WTC11 (cell line): ENCODE measurements at regions not wholly inside any gene's neighbourhood (a gene's known extent, or its start where the extent isn't known, plus 50 kb on each side); places are given as distances from the start of the nearest gene placed in this dataset.

ENCODE experiments used
- JAZF1 ChIP-seq: fragments of 250-450 bp; sonication (Bioruptor Pico); IDR thresholded peaks from 2 replicates; pipeline ENCODE4 v1.9.0; 2021; ENCODE audit warnings: moderate library complexity, mild to moderate bottlenecking, inconsistent platforms
- JUN ChIP-seq: sonication (generic); formaldehyde crosslinking; IDR thresholded peaks from 2 replicates; pipeline ENCODE4 v1.8.0; 2023; ENCODE audit warnings: mild to moderate bottlenecking, missing genetic modification reagents
- NR2C2 ChIP-seq: sonication (generic); formaldehyde crosslinking; IDR thresholded peaks from 2 replicates; pipeline ENCODE4 v1.8.0; 2022; ENCODE audit warnings: mild to moderate bottlenecking, missing genetic modification reagents
- SMAD4 ChIP-seq: sonication (generic); formaldehyde crosslinking; IDR thresholded peaks from 2 replicates; pipeline ENCODE4 v1.8.0; 2022; ENCODE audit warnings: mild to moderate bottlenecking, missing genetic modification reagents
- ZBTB21 ChIP-seq: sonication (generic); formaldehyde crosslinking; IDR thresholded peaks from 2 replicates; pipeline ENCODE4 v1.8.1; 2023; ENCODE audit warnings: mild to moderate bottlenecking, missing genetic modification reagents, borderline replicate concordance
- ZNF396 ChIP-seq: fragments of 250-450 bp; sonication (Bioruptor Pico); IDR thresholded peaks from 2 replicates; pipeline ENCODE4 v1.8.0; 2021; ENCODE audit warnings: mild to moderate bottlenecking, moderate library complexity, borderline replicate concordance
- TF ChIP-seq, protein P1 (sequence below): fragments of 200-600 bp; IDR thresholded peaks from 2 replicates; pipeline ENCODE4 v1.8.0; 2022; ENCODE audit warnings: antibody characterized with exemption
- TF ChIP-seq, protein P2 (sequence below): sonication (generic); formaldehyde crosslinking; IDR thresholded peaks from 2 replicates; pipeline ENCODE4 v1.8.1; 2022; ENCODE audit warnings: low read depth, missing genetic modification reagents, borderline replicate concordance
- TF ChIP-seq, protein P3 (sequence below): sonication (generic); formaldehyde crosslinking; IDR thresholded peaks from 2 replicates; pipeline ENCODE4 v1.8.1; 2023; ENCODE audit warnings: mild to moderate bottlenecking, moderate library complexity, missing genetic modification reagents
- TF ChIP-seq, protein P4 (sequence below): sonication (generic); formaldehyde crosslinking; IDR thresholded peaks from 2 replicates; pipeline ENCODE4 v1.8.1; 2023; ENCODE audit warnings: mild to moderate bottlenecking, missing genetic modification reagents, moderate library complexity
- TF ChIP-seq, protein P5 (sequence below): sonication (generic); formaldehyde crosslinking; conservative IDR thresholded peaks from 2 replicates; pipeline ENCODE4 v1.8.1; 2023; ENCODE audit warnings: mild to moderate bottlenecking, low read depth, missing genetic modification reagents, moderate library complexity

DNA sequence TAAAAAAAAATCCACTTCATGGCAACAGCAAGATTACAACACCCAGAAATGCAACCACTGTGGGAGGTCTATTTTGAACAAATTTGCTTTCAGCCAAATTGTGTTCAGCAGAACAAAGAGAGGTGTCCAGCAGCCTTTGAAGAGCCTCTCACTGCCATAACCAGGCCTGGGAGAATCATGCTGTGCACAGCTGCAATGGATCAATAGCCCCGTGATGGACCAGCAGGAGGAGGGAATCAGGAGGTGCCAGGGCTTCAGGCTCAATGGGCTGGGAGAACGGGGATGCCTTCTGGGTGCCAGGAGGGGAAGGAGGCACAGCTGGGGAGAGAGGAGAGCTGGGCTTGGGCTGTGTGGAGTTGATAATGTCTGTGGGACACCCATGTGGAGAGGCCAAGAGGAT is 366.2 kb upstream of the EEF2KMT start:
- TF ChIP-seq, protein P1, sequence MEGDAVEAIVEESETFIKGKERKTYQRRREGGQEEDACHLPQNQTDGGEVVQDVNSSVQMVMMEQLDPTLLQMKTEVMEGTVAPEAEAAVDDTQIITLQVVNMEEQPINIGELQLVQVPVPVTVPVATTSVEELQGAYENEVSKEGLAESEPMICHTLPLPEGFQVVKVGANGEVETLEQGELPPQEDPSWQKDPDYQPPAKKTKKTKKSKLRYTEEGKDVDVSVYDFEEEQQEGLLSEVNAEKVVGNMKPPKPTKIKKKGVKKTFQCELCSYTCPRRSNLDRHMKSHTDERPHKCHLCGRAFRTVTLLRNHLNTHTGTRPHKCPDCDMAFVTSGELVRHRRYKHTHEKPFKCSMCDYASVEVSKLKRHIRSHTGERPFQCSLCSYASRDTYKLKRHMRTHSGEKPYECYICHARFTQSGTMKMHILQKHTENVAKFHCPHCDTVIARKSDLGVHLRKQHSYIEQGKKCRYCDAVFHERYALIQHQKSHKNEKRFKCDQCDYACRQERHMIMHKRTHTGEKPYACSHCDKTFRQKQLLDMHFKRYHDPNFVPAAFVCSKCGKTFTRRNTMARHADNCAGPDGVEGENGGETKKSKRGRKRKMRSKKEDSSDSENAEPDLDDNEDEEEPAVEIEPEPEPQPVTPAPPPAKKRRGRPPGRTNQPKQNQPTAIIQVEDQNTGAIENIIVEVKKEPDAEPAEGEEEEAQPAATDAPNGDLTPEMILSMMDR: no peak
- TF ChIP-seq, protein P2, sequence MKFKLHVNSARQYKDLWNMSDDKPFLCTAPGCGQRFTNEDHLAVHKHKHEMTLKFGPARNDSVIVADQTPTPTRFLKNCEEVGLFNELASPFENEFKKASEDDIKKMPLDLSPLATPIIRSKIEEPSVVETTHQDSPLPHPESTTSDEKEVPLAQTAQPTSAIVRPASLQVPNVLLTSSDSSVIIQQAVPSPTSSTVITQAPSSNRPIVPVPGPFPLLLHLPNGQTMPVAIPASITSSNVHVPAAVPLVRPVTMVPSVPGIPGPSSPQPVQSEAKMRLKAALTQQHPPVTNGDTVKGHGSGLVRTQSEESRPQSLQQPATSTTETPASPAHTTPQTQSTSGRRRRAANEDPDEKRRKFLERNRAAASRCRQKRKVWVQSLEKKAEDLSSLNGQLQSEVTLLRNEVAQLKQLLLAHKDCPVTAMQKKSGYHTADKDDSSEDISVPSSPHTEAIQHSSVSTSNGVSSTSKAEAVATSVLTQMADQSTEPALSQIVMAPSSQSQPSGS (CRISPR knock-in tag): no peak
- TF ChIP-seq JAZF1 (no peak), JUN (CRISPR knock-in tag) (no peak), NR2C2 (no peak), ZBTB21 (CRISPR knock-in tag) (no peak), SMAD4 (no peak), ZNF396 (CRISPR knock-in tag) (no peak)
- TF ChIP-seq, protein P3, sequence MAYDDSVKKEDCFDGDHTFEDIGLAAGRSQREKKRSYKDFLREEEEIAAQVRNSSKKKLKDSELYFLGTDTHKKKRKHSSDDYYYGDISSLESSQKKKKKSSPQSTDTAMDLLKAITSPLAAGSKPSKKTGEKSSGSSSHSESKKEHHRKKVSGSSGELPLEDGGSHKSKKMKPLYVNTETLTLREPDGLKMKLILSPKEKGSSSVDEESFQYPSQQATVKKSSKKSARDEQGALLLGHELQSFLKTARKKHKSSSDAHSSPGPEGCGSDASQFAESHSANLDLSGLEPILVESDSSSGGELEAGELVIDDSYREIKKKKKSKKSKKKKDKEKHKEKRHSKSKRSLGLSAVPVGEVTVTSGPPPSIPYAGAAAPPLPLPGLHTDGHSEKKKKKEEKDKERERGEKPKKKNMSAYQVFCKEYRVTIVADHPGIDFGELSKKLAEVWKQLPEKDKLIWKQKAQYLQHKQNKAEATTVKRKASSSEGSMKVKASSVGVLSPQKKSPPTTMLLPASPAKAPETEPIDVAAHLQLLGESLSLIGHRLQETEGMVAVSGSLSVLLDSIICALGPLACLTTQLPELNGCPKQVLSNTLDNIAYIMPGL (CRISPR knock-in tag): no peak
- TF ChIP-seq, protein P4, sequence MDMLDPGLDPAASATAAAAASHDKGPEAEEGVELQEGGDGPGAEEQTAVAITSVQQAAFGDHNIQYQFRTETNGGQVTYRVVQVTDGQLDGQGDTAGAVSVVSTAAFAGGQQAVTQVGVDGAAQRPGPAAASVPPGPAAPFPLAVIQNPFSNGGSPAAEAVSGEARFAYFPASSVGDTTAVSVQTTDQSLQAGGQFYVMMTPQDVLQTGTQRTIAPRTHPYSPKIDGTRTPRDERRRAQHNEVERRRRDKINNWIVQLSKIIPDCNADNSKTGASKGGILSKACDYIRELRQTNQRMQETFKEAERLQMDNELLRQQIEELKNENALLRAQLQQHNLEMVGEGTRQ: no peak
- TF ChIP-seq, protein P5, sequence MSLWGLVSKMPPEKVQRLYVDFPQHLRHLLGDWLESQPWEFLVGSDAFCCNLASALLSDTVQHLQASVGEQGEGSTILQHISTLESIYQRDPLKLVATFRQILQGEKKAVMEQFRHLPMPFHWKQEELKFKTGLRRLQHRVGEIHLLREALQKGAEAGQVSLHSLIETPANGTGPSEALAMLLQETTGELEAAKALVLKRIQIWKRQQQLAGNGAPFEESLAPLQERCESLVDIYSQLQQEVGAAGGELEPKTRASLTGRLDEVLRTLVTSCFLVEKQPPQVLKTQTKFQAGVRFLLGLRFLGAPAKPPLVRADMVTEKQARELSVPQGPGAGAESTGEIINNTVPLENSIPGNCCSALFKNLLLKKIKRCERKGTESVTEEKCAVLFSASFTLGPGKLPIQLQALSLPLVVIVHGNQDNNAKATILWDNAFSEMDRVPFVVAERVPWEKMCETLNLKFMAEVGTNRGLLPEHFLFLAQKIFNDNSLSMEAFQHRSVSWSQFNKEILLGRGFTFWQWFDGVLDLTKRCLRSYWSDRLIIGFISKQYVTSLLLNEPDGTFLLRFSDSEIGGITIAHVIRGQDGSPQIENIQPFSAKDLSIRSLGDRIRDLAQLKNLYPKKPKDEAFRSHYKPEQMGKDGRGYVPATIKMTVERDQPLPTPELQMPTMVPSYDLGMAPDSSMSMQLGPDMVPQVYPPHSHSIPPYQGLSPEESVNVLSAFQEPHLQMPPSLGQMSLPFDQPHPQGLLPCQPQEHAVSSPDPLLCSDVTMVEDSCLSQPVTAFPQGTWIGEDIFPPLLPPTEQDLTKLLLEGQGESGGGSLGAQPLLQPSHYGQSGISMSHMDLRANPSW (CRISPR knock-in tag): no peak
